Endothelial cell of umbilical vein (primary cell): ENCODE measurements at regions not wholly inside any gene's neighbourhood (a gene's known extent, or its start where the extent isn't known, plus 50 kb on each side); places are given as distances from the start of the nearest gene placed in this dataset.

Source experiments
- BruUV-seq: library from RNA; stranded (reverse); fragments of 400-500 nt; replicated peaks from 2 replicates; lab custom pipeline; 2021; lab: Mats Ljungman, UMichigan
- CTCF ChIA-PET: fragments of 300-600, 350-600 bp; sonication (Branson Sonifier 250); formaldehyde crosslinking; loops from one replicate; lab custom pipeline; 2021; ENCODE audit warnings: antibody characterized with exemption, inconsistent platforms; lab: Charles Lee
- POLR2A ChIA-PET: fragments of 300-600, 350-600 bp; sonication (Branson Sonifier 250); formaldehyde crosslinking; loops from one replicate; lab custom pipeline; 2021; ENCODE audit warnings: antibody characterized with exemption, inconsistent platforms; lab: Charles Lee
- DNase-seq: peaks from one replicate; pipeline ENCODE4 v3.0.0-alpha.2; 2011; ENCODE audit warnings: low read depth, low spot score
- FAIRE-seq: peaks from 2 replicates; lab custom pipeline; 2011; peaks lifted over from hg19 to GRCh38; lab: Jason Lieb, UNC
- H2AFZ ChIP-seq: 2 replicates; pipeline ENCODE4 v1.6.0; 2012; ENCODE audit warnings: low read depth, low read length, control low read depth, inconsistent platforms
- H3K27ac ChIP-seq: 2 replicates; pipeline ENCODE4 v1.5.1; 2011; ENCODE audit warnings: low read depth, mild to moderate bottlenecking, control low read depth, low read length, moderate library complexity; ENCODE audit not compliant: insufficient read depth
- H3K27me3 ChIP-seq, 2 experiments: 2 replicates each; pipeline versions ENCODE4 v1.6.0 to v1.6.1; 2011; ENCODE audit warnings: low read length in 2 of 2, mixed read lengths in 1 of 2; ENCODE audit not compliant: control insufficient read depth in 2 of 2, insufficient read depth in 2 of 2
- H3K36me3 ChIP-seq, 2 experiments: 2 replicates in 1 of 2; 3 replicates in 1 of 2; pipeline ENCODE4 v1.5.1; 2011; ENCODE audit warnings: low read length in 2 of 2, mild to moderate bottlenecking in 1 of 2, moderate library complexity in 1 of 2; ENCODE audit not compliant: control insufficient read depth in 2 of 2, insufficient read depth in 2 of 2; ENCODE audit errors: extremely low read depth in 1 of 2
- H3K4me1 ChIP-seq: 3 replicates; pipeline ENCODE4 v1.5.1; 2011; ENCODE audit warnings: mild to moderate bottlenecking, low read length; ENCODE audit not compliant: control insufficient read depth, insufficient read depth; ENCODE audit errors: extremely low read depth
- H3K4me2 ChIP-seq: 2 replicates; pipeline ENCODE4 v1.6.1; 2011; ENCODE audit warnings: low read length, control low read depth, mixed read lengths; ENCODE audit not compliant: insufficient read depth
- H3K4me3 ChIP-seq, 3 experiments: fragments of 200-600 bp in 1 of 3; sonication (generic), shearing (Covaris generic) in 1 of 3; replicated peaks in 1 of 3; 2 replicates each; pipeline ENCODE4 v1.5.1; 2011 to 2016; ENCODE audit warnings: control low read depth in 3 of 3, low read length in 3 of 3, mild to moderate bottlenecking in 2 of 3, inconsistent platforms in 1 of 3, low read depth in 1 of 3, moderate library complexity in 1 of 3; ENCODE audit not compliant: insufficient read depth in 1 of 3
- H3K79me2 ChIP-seq: 2 replicates; pipeline ENCODE4 v1.6.0; 2012; ENCODE audit warnings: low read length, inconsistent platforms; ENCODE audit not compliant: control insufficient read depth, insufficient read depth
- H3K9ac ChIP-seq: replicated peaks from 2 replicates; pipeline ENCODE3; 2011; ENCODE audit warnings: low read length, control low read depth; ENCODE audit not compliant: insufficient read depth; ENCODE audit errors: extremely low read depth
- H3K9me1 ChIP-seq: replicated peaks from 3 replicates; pipeline ENCODE4 v1.6.0; 2011; ENCODE audit warnings: mild to moderate bottlenecking, low read length; ENCODE audit not compliant: control insufficient read depth, insufficient read depth; ENCODE audit errors: extremely low read depth
- H3K9me3 ChIP-seq: replicated peaks from 2 replicates; pipeline ENCODE4 v1.5.1; 2012; ENCODE audit warnings: low read length, inconsistent platforms; ENCODE audit not compliant: control insufficient read depth, insufficient read depth
- H4K20me1 ChIP-seq: replicated peaks from 2 replicates; pipeline ENCODE3; 2011; ENCODE audit warnings: mild to moderate bottlenecking, low read length; ENCODE audit not compliant: control insufficient read depth, insufficient read depth; ENCODE audit errors: extremely low read depth
- EZH2 ChIP-seq: IDR thresholded peaks from 2 replicates; pipeline ENCODE4 v1.6.1; 2012; ENCODE audit warnings: borderline replicate concordance, low read depth, mild to moderate bottlenecking, moderate library complexity, low read length, inconsistent platforms; ENCODE audit not compliant: severe bottlenecking
- FOS ChIP-seq: IDR thresholded peaks from 2 replicates; pipeline ENCODE4 v1.6.1; 2011; ENCODE audit warnings: mild to moderate bottlenecking, low read length, moderate library complexity, borderline replicate concordance; ENCODE audit not compliant: insufficient read depth
- GATA2 ChIP-seq: IDR thresholded peaks from 2 replicates; pipeline ENCODE4 v1.7.0; 2011; ENCODE audit warnings: low read depth, mild to moderate bottlenecking, moderate library complexity, mixed read lengths, low read length; ENCODE audit not compliant: insufficient read length, insufficient read depth
- JUN ChIP-seq: IDR thresholded peaks from 2 replicates; pipeline ENCODE4 v1.6.1; 2011; ENCODE audit warnings: borderline replicate concordance, low read depth; ENCODE audit not compliant: insufficient read length, insufficient read depth
- MYC ChIP-seq: IDR thresholded peaks from one replicate; pipeline ENCODE4 v1.6.1; 2011; ENCODE audit warnings: mild to moderate bottlenecking, low read depth, low read length
- POLR2A ChIP-seq: IDR thresholded peaks from 2 replicates; pipeline ENCODE4 v1.6.1; 2012; ENCODE audit warnings: low read depth, mild to moderate bottlenecking, control low read depth, low read length
- POLR2AphosphoS5 ChIP-seq: IDR thresholded peaks from 2 replicates; pipeline ENCODE4 v1.6.1; 2012; ENCODE audit warnings: low read depth, mild to moderate bottlenecking, control low read depth, low read length, moderate library complexity; ENCODE audit not compliant: insufficient read depth
- dilution Hi-C: fragments of 300-500 bp; cut with MboI; formaldehyde crosslinking; loops from one replicate; pipeline ENCODE4 v1.15.0; 2019; ENCODE audit warnings: low sequenced_read_pairs; ENCODE audit not compliant: extremely low pct_ligation_motif_present
- intact Hi-C: fragments of 100-400 bp; cut with micrococcal nuclease; formaldehyde crosslinking; loops from one replicate; pipeline ENCODE4 v1.10.0; 2022
- TF ChIP-seq, protein P1 (sequence below): IDR thresholded peaks from 2 replicates; pipeline ENCODE4 v1.6.1; 2011; ENCODE audit not compliant: insufficient read depth, insufficient read length
- TF ChIP-seq, protein P2 (sequence below), 2 donors: IDR thresholded peaks; 1 replicate in 1 of 2; 2 replicates in 1 of 2; pipeline ENCODE4 v1.5.1; 2011; ENCODE audit warnings: low read length in 2 of 2, mild to moderate bottlenecking in 2 of 2, moderate library complexity in 2 of 2, control low read depth in 1 of 2, inconsistent platforms in 1 of 2, low read depth in 1 of 2; ENCODE audit not compliant: insufficient read depth in 1 of 2; ENCODE audit errors: extremely low read depth in 1 of 2

DNA sequence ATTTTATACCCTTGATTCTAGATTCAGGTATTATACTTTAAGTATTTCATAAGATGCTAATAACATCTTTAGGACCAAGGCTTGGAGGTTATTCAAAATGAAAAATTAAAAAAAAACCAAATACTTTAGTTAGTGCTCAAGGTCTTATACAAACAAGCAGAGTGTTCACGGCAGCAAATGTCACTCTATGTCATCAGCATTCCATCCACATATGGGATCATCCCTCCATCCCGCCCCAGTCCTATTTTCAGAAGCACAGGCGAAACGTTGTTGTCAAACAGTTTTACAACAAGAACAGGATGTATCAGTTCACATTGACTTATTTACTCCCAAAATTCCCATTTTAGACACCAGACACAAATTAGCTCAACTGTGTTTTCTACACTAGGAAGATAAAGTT is 83.7 kb downstream of the DSEL start:
- Histone ChIP-seq H3K4me1 (no peaks in the 10 kb centered on the region), H2AFZ (no peak overlapping the region), H3K36me3 (no peaks in the 10 kb centered on the region), H3K27ac (no peak overlapping the region), H3K4me3 (no peak overlapping the region), H3K4me2 (no peak overlapping the region), H3K79me2 (no peaks in the 10 kb centered on the region), H3K9ac (no peak overlapping the region), H3K9me3 (no peaks in the 10 kb centered on the region), H3K27me3 (no peaks in the 10 kb centered on the region), H4K20me1 (no peaks in the 10 kb centered on the region), H3K9me1 (no peaks in the 10 kb centered on the region)
- DNase-seq (no peak), FAIRE-seq (no peak)
- no TSS peak for BruUV-seq
- intact Hi-C loops (no loop called here), dilution Hi-C loops (no loop called here)
- TF ChIP-seq GATA2 (no peak), POLR2A (no peak), MYC (no peak), POLR2AphosphoS5 (no peak), EZH2 (no peak), FOS (no peak)
- ChIA-PET POLR2A (no interaction called here), CTCF (no interaction called here)

DNA sequence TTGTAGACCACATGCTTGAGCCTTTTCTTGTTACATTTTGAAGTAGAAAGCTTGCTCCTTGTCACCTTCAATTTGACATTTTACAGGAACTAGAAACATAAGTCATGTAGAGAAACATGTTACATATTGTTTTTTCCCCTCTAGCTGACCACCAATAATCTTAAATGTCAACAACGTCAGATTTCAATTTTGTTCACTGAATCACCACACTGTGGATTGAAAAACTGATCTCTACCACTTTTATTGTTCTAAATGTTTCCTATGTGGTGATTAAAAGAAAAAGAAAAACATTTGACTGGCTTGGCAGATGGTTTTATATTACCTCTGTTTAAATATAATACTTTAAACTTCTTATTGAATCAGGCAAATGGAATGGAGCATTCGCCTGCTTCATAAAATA is 87.7 kb downstream of the DSEL start:
- FAIRE-seq: no peak
- H4K20me1 ChIP-seq: no peaks in the 10 kb centered on the region
- H3K4me1 ChIP-seq: no peaks in the 10 kb centered on the region
- no peaks in the 10 kb centered on the region for H3K79me2 ChIP-seq
- H2AFZ ChIP-seq: no peak overlapping the region
- peak; percentile 41 for DNase-seq
- H3K9ac ChIP-seq: no peak overlapping the region
- no peak overlapping the region for H3K27ac ChIP-seq
- H3K9me3 ChIP-seq: no peaks in the 10 kb centered on the region
- ChIA-PET CTCF (interaction anchor here (1.1 to 2.0 kb wide), 3 partner anchors 9 to 92 kb away, joined by 3 to 4 read pairs (median 4); no protein-coding TSS in a partner anchor), POLR2A (no interaction called here)
- no peak overlapping the region for H3K4me3 ChIP-seq
- intact Hi-C loops (no loop called here), dilution Hi-C loops (no loop called here)
- no peaks in the 10 kb centered on the region for H3K36me3 ChIP-seq
- no TSS peak for BruUV-seq
- H3K4me2 ChIP-seq: no peak overlapping the region
- TF ChIP-seq, protein P1, sequence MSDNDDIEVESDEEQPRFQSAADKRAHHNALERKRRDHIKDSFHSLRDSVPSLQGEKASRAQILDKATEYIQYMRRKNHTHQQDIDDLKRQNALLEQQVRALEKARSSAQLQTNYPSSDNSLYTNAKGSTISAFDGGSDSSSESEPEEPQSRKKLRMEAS: no peak
- TF ChIP-seq EZH2 (no peak), POLR2AphosphoS5 (no peak), MYC (no peak), POLR2A (no peak), FOS (no peak), JUN (no peak), GATA2 (no peak)
- TF ChIP-seq, protein P2, sequence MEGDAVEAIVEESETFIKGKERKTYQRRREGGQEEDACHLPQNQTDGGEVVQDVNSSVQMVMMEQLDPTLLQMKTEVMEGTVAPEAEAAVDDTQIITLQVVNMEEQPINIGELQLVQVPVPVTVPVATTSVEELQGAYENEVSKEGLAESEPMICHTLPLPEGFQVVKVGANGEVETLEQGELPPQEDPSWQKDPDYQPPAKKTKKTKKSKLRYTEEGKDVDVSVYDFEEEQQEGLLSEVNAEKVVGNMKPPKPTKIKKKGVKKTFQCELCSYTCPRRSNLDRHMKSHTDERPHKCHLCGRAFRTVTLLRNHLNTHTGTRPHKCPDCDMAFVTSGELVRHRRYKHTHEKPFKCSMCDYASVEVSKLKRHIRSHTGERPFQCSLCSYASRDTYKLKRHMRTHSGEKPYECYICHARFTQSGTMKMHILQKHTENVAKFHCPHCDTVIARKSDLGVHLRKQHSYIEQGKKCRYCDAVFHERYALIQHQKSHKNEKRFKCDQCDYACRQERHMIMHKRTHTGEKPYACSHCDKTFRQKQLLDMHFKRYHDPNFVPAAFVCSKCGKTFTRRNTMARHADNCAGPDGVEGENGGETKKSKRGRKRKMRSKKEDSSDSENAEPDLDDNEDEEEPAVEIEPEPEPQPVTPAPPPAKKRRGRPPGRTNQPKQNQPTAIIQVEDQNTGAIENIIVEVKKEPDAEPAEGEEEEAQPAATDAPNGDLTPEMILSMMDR (IDR thresholded peaks at IDR 0.05; ENCODE audit: extremely low read depth in 1 of 2, insufficient read depth in 1 of 2, low read depth in 1 of 2, low read length in 2 of 2): no peak
- no peaks in the 10 kb centered on the region for H3K9me1 ChIP-seq
- no peaks in the 10 kb centered on the region for H3K27me3 ChIP-seq
